Neural crest cell (in vitro differentiated cells): ENCODE measurements at regions not wholly inside any gene's neighbourhood (a gene's known extent, or its start where the extent isn't known, plus 50 kb on each side); places are given as distances from the start of the nearest gene placed in this dataset.
"Not testable (repeated sequence)": the region's sequence is repeated elsewhere in the genome, so short reads cannot be mapped to it uniquely, and the experiment has no call there.

Source experiments
- DNase-seq: peaks from one replicate; pipeline ENCODE4 v3.0.0; 2021; ENCODE audit warnings: low read depth, mixed read lengths, low spot score
- H3K27ac Mint-ChIP-seq: one replicate; pipeline ENCODE4 v1.8.0; 2021; ENCODE audit warnings: mild to moderate bottlenecking, mixed read lengths; ENCODE audit not compliant: unreplicated experiment
- H3K27me3 Mint-ChIP-seq: 2 replicates; pipeline ENCODE4 v1.8.0; 2021; ENCODE audit warnings: low read depth, mild to moderate bottlenecking, mixed read lengths
- H3K36me3 Mint-ChIP-seq: 2 replicates; pipeline ENCODE4 v1.8.0; 2021; ENCODE audit warnings: low read depth, mild to moderate bottlenecking, mixed read lengths
- H3K4me1 Mint-ChIP-seq: 2 replicates; pipeline ENCODE4 v1.8.0; 2021; ENCODE audit warnings: mixed read lengths
- H3K4me3 Mint-ChIP-seq: one replicate; pipeline ENCODE4 v1.8.0; 2021; ENCODE audit warnings: mild to moderate bottlenecking, mixed read lengths
- H3K9me3 Mint-ChIP-seq: 2 replicates; pipeline ENCODE4 v1.8.0; 2021; ENCODE audit warnings: mixed read lengths
- CTCF ChIP-seq: fragments of 200-600 bp; sonication (generic); conservative IDR thresholded peaks from 2 replicates; pipeline ENCODE4 v1.5.0; 2021; ENCODE audit warnings: antibody characterized with exemption, mild to moderate bottlenecking

GRCh38 chr3:22010997-22011396 lies 260.0 kb upstream of the ZNF385D start:
- Mint-ChIP-seq H3K4me3 (no peak overlapping the region), H3K4me1 (peaks cover 2% of the 10 kb centered on the region), H3K27me3 (peaks cover 7% of the 10 kb centered on the region), H3K36me3 (no peaks in the 10 kb centered on the region), H3K27ac (no peak overlapping the region), H3K9me3 (no peaks in the 10 kb centered on the region)
- no peak for TF ChIP-seq CTCF
- no peak for DNase-seq

- no peak overlapping the region for H3K27ac Mint-ChIP-seq
- H3K27me3 Mint-ChIP-seq = peaks cover 7% of the 10 kb centered on the region
- no peaks in the 10 kb centered on the region for H3K4me1 Mint-ChIP-seq
- no peak for TF ChIP-seq CTCF
- no peak overlapping the region for H3K4me3 Mint-ChIP-seq
- no peaks in the 10 kb centered on the region for H3K9me3 Mint-ChIP-seq
- DNase-seq = no peak
- no peaks in the 10 kb centered on the region for H3K36me3 Mint-ChIP-seq
Observed at GRCh38 chr3:22012471-22012870, 261.5 kb upstream of the ZNF385D start.

GRCh38 chr3:22013641-22014040 lies 262.6 kb upstream of the ZNF385D start:
- H3K9me3 Mint-ChIP-seq = no peaks in the 10 kb centered on the region
- H3K36me3 Mint-ChIP-seq = no peaks in the 10 kb centered on the region
- no peak overlapping the region for H3K4me3 Mint-ChIP-seq
- H3K27ac Mint-ChIP-seq = no peak overlapping the region
- no peak for TF ChIP-seq CTCF
- no peak for DNase-seq
- peaks cover 7% of the 10 kb centered on the region for H3K27me3 Mint-ChIP-seq
- H3K4me1 Mint-ChIP-seq = no peaks in the 10 kb centered on the region

- no peaks in the 10 kb centered on the region for H3K36me3 Mint-ChIP-seq
- TF ChIP-seq CTCF = no peak
- no peak for DNase-seq
- no peak overlapping the region for H3K4me3 Mint-ChIP-seq
- no peaks in the 10 kb centered on the region for H3K9me3 Mint-ChIP-seq
- H3K27ac Mint-ChIP-seq = no peak overlapping the region
- H3K27me3 Mint-ChIP-seq = peaks cover 7% of the 10 kb centered on the region
- H3K4me1 Mint-ChIP-seq = no peaks in the 10 kb centered on the region
Observed at GRCh38 chr3:22016197-22016596, 265.2 kb upstream of the ZNF385D start.

GRCh38 chr3:22024638-22025037 lies 273.6 kb upstream of the ZNF385D start:
- not testable (repeated sequence) for H3K4me3 Mint-ChIP-seq, H3K9me3 Mint-ChIP-seq, H3K4me1 Mint-ChIP-seq, H3K36me3 Mint-ChIP-seq, DNase-seq, H3K27me3 Mint-ChIP-seq, H3K27ac Mint-ChIP-seq

- peaks cover 9% of the 10 kb centered on the region for H3K9me3 Mint-ChIP-seq
- no peak for TF ChIP-seq CTCF
- H3K4me1 Mint-ChIP-seq = no peaks in the 10 kb centered on the region
- no peak for DNase-seq
- H3K27me3 Mint-ChIP-seq = no peaks in the 10 kb centered on the region
- no peak overlapping the region for H3K27ac Mint-ChIP-seq
- H3K36me3 Mint-ChIP-seq = no peaks in the 10 kb centered on the region
- H3K4me3 Mint-ChIP-seq = no peak overlapping the region
Observed at GRCh38 chr3:22029480-22029879, 278.5 kb upstream of the ZNF385D start.
